Tongue (tissue), 1 donor: ENCODE measurements at regions not wholly inside any gene's neighbourhood (a gene's known extent, or its start where the extent isn't known, plus 50 kb on each side); places are given as distances from the start of the nearest gene placed in this dataset.
"Not testable (repeated sequence)": the region's sequence is repeated elsewhere in the genome, so short reads cannot be mapped to it uniquely, and the experiment has no call there.

Experiments used
- DNase-seq: peaks from one replicate; pipeline ENCODE4 v3.0.0-alpha.2; 2015

DNA sequence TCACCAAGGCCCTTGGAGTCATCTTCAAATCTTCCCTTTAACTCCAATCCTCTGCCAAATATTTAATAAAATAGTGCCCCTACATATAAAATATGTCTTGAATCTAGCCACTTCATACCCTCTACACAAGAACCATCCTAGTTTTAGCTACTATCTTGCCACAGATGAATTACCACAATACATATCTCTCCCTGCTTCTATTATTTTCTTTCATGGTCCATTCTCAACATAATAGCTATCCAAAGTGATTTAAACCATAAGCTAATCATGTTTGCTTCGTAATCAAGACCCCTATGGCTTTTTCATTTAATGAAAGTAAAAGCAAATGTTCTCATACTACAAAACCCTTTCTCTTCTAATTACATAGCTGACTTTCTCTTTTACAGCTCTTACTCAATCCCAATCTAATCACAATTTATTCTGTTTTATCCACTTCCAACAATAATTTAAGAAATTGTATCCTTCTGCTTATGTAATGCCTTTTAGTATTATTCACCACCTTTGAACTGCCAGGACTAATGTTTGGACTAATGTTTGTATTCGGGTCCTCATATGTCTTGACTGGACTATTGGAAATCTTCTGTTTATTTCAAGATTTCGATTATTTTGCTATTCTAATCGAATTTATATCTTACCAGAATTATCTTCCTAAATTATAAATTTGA, 412.0 kb downstream of the SLITRK1 start:
- DNase-seq: no peak

DNA sequence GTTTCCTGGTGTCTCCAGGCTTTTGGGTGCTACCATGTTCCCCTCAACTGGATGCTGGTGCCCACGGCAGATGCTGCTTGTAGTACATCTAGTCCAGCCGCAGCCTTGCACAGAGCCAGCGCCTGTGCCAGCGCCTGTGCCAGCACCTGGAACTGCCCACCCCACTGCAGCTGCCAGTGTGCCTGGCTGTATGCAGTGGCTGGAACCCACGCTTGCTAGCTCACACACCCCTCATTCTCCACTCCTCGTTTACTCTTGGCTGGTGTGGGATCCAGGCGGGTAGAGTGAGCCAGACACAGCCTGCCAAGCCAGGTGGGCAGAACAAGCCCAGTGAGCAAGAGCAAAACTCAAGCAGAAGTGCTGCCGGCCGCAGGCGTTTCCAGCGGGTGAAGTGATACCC, 428.6 kb downstream of the SLITRK1 start:
- no peak for DNase-seq

DNA sequence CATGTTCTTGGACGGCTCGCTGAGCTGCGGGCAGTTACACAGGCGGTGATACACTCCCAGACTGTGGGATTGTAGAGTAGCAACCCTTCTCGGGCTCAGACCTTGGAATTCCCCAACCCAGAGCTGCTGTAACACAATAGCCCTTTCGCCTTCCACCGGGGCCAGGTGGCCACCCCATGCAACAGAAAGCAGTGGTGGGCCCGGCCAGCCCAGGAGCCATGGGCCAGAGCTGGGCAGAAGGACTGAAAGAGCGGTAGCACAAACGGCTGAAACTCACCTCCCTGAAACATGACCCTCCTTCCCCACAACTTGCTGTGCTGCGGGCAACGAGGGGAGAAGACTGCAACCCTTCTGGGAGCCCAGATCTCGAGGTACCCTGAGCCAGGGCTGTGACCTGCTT, 429.0 kb downstream of the SLITRK1 start:
- DNase-seq: no peak

DNA sequence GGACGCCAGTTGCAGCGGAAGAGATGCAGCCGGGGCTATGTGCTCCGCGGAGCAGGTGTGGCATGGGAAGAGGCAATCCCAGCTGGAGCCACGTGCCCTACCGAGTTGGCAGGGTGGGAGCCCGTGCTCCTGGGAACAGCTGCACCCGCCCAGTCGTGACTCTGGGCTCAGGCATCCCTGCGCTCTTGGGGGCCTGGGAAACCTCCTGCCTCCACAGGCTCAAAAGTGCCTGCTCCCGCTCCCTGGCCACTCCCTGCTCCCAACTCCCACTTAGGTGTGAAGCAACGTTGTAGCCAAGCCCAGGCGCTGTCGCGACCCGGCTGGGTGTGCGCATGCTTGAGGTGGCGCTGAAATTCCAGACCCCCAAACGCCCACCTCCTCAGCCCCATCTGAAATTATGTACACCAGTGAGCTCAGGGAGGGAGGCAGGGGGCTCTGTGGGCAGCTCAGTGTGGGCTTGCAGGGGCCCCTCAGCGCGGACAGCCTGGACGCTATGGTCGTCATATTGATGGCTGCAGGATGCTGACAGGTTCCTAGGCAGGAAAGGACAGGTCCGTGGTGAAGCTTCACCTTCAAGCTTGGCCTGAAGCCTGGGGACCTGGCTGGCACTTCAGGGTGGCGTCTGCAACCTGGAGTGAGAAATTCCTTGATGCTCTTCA, 429.9 kb downstream of the SLITRK1 start:
- no peak for DNase-seq

DNA sequence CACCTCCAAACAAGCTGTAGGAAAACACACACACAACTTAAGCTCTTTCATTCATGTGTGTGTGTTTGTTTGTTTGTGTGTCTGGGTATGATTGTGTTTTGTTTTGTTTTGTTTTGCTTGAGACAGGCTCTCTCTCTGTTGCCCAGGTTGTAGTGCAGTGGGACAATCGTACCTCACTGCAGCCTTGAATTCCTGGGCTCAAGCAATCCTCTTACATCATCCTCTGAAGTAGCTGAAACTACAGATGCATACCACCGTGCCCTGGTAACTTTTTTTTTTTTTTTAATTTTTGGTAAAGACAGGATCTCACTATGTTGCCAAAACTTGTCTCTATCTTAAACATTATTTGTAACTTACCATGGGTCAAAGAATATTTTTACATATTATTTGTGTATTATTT, 431.7 kb downstream of the SLITRK1 start:
- no peak for DNase-seq

DNA sequence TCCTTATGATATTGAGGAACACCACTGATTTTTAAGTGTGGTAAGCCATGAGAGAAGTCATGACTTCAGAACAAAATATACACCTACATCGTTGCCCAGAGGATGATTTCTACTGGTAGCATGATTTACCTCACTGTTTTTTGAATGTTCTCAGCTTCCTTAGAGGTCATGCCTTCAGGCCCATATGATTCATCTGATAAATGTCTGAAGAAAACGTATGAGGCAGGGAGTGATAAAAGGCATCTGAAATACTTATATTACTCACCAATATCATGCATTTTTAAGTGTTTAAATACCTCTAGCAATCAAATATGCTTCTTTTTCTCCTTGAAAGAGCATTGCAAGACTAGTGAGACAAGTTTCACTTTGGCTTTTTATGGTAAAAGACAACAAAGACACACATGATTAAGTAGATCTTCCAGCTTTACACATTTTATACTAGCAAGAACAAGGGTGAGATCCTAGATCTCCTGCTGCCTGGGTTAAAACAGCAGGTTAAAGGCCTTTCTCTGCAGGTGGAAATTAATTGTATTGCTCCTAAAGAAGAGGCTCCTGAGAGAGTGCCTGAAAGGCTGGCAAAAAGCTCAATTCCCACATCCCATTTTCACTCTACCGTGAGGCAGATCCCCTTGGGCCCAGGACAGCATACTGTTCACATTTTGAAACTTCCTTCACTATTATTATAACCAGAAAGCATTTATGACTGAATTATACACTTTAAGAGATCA, 432.4 kb downstream of the SLITRK1 start:
- no peak for DNase-seq

DNA sequence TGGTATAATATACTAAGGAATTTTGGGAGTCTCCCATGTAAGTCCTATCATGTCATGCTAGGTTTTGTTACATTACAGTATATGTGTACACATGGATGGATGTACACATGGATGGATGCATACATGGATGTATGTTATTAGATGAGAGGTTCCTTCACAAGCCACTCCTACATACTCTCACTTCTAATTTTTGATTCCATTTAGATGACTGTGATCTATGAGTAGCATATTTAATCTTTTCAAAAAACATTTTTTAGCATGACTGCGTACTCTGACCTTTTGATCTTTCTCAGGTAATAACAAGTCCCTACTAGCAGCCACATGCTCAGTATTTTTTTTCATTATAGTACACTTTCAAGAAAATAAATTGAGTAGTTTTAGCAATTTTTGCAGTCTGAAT, 441.8 kb downstream of the SLITRK1 start:
- DNase-seq: no peak

DNA sequence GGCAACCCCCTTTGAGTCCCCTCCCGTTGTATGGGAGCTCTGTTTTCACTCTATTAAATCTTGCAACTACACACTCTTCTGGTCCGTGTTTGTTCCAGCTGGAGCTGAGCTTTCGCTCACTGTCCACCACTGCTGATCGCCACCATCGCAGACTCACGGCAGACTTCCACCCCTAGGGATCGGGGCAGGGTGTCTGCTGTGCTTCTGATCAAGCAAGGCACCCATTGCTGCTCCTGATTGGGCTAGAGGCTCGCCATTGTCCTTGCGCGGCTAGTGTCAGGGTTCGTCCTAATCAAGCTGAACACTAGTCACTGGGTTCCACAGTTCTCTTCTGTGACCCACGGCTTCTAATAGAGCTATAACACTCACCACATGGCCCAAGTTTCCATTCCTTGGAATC, 442.8 kb downstream of the SLITRK1 start:
- DNase-seq: not testable (repeated sequence)

DNA sequence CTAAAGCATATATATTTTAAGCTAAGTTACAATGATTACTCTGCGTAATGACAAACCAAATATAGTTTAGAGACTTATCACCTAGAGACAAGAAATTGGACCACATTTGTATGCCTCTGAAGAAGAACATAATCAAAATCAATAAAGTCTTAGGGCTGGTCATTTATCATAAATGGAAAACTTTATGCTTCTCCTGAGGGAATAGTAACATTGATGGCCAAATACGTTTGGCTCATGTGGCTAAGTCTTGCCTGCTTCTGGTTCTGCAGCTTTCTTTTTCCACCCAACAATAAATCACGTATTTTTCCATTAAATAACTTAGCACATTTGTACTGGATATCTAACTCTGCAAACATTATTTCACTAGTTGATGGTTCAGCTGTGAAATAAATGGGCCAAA, 458.4 kb downstream of the SLITRK1 start:
- no peak for DNase-seq

DNA sequence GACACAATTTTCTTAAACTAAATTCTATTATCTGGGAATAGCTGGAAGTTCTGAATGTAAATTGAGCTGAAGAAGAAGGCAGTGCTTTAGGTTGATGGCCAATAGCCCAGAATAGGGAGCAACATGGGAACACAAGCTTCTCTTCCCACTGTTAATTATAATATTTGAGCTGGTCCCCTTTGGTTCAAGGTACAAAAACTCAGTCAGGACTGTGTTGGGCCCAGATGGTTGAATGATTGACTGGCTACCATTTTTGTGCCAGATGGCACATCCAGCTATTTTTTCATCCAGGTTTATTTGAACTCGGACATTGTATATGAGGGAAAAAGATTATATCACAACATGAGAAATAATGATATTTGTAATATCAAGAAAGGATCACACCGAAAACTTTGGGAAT, 458.9 kb downstream of the SLITRK1 start:
- no peak for DNase-seq

DNA sequence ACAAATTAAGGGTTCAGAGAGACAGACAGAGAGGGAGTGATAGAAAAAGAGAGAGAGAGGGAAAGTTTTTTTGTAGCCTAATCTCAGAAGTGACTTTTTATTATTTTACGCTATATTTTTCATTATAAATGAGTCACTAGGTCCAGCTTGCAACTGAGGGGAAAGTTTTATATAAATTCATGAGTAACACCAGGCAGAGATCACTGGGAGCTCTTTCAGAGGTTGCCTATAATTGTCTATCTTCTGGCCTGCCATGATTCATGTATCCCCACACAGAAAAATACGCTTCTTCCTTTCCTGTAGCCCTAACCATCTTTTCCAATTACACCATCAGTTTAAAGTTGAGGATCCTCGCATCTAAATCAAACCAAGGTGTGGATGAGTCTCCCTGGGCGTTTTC, 467.9 kb downstream of the SLITRK1 start:
- DNase-seq: no peak

DNA sequence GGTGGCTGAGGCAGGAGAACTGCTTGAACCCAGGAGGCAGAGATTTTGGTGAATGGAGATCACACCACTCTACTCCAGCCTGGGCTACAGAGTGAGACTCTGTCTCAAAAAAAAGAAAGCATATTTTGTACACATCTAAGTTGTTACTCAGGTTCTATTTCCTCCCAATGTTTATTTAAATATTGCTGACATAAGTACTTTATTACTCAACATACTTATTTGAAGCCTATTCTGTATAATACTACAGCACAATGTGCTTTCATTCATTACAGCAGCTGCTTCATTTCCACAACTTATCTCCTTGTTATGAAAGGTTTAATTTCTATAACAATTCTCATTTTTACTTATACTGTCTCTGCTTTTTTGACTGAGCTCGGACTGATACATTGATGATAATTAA, 495.7 kb downstream of the SLITRK1 start:
- no peak for DNase-seq

DNA sequence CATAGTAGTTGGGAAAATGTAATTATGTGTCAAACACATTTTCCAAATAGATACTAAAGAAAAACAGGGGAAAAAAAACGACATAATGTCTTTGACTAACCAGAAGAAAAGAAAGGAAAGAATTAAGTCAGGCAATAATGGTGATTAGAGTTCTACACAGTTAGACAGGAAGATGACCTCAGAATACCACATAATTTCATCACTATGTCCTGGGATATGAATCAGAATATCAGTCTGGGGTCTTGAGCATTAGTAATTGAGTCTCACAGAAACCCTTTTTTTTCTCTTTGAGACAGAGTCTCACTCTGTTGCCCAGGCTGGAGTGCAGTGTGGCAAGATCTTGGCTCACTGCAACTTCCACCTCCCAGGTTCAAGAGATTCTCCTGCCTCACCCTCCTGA, 503.4 kb downstream of the SLITRK1 start:
- no peak for DNase-seq

DNA sequence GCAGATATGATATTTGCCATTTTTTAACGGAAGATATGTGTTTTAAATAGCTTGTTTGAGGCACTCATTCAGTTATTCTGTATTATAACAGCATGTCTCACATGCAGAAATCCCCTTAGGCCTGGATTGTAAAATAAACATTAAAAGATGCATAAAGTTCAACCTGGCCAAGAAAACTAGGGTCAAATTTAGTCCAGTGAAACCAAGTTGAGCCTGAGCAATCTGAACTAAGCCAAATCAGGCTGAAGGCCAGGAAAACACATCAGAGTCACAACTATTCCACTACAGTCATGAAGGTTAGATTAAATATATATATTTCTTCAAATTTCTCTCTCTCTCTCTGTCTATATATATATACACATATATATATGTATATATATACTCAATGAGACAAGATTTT, 504.8 kb downstream of the SLITRK1 start:
- DNase-seq: peak; percentile 21

DNA sequence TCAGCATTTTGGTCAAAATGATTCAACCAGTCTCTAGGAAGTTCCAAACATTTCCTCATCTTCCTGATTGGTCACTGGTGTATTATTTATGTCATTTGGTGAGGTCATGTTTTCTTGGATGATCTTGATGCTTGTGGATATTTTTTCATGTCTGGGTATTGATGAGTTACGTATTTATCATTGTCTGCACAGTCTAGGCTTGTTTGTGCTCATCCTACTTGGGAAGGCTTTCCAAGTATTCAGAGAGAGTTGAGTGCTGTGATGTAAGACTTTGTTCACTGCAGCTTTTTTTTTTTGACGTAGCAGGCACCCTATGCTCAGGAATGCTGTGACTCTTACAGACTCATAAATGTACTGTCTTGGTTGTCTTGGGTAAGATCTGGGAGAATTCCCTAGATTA, 509.5 kb downstream of the SLITRK1 start:
- no peak for DNase-seq

DNA sequence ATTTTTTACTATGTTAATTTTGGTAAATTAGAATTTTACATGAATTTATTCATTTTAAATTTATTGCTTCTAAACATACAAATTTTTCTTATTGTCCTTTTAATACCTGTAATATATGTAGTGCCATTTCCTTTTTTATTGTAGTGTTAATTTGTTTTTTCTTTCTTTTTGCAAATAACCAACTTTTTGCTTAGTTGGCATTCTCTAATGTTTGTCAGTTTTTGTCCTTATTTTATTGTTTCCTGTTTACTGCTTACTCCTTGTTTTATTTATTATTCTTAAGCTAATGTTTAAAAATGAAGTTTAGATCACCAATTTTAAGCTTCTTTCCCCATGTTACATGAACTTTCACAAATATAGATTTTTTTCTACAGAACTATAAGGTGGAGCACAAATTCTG, 516.6 kb downstream of the SLITRK1 start:
- no peak for DNase-seq

DNA sequence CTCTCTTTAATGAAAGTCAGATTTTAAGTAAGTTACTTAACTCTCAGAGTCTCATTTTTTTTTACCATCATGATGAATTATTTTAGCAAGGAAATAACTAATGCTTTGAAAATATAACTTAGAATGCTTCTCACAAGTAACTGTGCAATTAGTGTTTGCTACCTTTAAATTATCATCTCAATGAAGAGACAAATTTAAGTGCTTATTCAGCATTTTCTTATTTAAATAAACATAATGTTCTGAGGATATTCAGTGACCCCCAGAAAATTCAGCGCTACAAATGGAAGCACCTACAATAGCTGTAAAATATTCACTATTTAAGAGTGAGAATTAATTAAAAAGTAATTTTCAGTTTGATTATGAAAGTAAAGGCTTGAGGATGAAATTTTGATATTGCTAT, 527.2 kb downstream of the SLITRK1 start:
- no peak for DNase-seq

DNA sequence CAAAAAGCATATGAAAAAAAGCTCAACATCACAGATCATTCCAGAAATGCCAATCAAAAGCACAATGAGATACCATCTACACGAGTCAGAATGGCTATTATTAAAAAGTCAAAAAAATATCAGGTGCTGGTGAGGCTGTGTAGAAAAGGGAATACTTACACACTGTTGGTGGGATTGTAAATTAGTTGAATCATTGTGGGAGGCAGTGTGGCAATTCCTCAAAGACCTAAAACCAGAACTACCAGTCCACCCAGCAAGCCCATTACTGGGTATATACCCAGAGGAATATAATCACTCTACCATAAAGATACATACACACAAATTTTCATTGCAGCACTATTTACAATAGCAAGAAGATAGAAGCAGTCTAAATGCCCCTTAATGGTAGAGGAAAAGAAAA, 529.9 kb downstream of the SLITRK1 start:
- DNase-seq: no peak

DNA sequence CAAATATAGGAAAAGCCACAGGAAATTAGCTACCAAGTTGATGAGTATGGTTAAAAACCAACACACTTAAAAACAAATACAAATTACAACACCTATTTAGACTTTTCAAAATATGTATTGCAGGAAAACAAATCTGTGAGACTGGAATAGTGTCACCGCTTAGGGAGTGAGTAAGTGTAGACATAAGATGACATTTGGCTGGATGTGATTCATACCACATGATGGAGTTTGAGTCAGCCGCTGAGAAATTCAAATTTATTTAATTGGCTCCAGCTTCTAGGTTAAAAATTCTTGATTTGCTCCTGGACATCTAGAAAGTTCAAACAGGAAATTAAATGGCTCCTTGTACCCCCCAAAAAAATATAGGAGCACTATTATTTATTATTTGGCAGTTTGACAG, 531.7 kb downstream of the SLITRK1 start:
- no peak for DNase-seq

DNA sequence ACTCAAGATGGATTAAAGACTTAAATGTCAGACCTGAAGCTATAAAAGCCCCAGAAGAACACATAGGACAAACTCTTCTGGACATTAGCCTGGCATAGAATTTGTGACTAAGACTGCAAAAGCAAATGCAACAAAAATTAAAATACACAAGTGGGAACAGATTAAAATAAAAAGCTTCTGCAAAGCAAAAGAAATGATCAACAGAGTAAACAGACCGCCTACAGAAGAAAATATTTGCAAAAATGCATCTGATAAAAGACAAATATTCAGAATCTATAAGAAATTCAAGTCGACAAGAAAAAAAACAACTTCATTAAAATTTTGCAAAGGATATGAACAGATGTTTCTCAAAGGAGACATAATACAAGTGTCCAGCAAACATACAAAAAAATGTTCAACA, 537.8 kb downstream of the SLITRK1 start:
- no peak for DNase-seq

DNA sequence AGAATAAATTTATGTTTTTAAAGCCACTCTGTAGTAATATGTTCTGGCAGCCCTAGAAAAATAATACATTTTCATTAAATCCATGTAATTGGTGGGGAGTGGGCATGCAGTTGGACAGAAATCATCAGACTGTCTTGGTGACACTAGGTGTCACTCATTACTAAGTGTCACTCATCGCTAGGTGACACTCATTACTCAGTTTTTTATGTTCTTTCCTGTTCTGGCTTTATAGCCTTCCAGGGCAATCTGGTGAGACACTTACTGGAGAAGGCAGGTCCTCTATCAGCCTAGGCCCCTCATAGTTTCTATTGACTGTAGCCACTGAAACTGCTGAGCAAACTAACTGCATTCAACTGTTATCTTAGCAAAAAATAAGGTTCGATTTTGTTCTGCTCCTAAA, 542.1 kb downstream of the SLITRK1 start:
- no peak for DNase-seq

DNA sequence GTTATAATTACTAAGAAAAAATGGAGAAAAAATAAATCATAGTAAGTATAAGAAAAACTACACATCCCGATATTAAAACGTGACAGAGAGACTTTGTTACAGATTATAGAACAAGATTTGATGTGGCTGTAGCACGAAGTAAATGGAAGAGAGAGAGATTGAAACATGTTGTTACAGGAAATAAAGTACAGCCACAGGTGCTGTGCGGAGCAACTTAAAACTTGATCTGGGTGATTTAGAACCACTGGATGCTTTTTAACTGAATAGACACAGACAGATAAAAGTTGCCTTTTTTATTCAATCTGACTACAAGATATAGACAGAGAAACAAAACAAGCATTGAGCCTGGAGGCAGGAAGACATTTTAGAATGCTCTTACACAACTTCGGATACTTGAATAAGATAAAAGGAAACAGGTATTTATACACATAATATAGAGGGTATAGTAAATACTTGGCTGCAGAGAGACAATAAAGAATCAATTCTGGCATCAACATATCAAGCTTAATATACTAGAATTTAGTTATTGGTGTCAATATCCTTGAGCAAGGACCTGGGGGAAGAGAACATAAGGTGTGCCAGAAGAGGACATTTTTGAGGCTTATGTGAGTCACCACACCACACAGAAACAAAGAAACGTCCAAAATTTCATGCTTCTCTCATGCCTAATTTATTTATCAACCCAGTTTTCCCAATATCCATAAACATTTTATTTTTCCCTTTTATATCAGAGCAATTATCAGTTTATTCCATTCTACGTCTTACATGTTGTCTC, 548.5 kb downstream of the SLITRK1 start:
- no peak for DNase-seq

DNA sequence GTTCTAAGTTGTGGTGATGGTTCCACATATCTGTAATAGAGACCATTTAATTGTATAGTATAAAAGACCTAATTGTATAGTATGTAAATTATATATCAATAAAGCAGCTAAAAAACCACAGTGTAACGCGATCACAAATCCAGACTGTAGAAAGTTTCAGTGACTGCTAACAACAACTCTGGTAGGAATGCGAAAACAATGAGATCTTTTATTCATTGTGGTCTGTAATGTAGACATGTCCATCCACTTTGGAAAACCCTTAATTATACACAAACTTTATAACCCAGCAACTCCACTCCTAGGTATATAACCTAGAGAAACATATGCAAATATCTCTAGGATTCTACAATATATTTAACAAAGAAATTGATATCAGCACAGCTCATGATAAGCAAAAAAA, 549.5 kb downstream of the SLITRK1 start:
- no peak for DNase-seq
